ENCODE measurements at regions not wholly inside any gene's neighbourhood (a gene's known extent, or its start where the extent isn't known, plus 50 kb on each side); places are given as distances from the start of the nearest gene placed in this dataset.

DNA sequence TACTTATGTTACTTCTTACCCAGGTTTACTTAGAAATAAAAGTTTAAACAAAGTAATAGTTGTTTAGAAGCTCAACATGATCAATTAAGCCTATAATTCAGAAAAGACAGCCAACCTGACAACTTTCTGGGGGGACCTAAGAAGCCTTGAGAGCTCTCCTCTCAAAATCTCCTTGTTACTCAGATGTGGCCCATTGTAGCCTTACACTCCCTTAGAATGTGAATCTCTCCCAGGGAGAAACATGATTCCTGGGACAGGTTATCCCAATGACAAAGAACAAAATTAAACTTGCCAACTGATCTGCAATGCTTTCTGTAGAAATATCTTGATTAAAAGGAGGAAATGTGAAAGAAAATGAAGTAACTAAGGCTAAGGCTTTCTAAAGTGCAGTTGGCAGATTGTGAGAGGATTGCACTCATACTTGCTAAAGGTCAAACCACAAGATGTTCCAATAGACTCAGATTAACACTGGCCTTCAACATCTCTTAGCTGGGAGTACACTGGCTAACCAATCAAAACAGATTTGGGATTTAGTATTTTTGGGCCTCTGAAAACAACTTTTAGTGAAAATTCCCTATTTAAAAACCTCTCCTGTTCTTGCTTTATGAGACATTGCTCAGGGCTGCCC lies 72.3 kb upstream of the TMX1 start:
- H3K36me3 ChIP-seq (ENCODE audit: control insufficient read depth, insufficient read depth, low read length) = no peaks in the 10 kb centered on the region
- TF ChIP-seq, protein P1, sequence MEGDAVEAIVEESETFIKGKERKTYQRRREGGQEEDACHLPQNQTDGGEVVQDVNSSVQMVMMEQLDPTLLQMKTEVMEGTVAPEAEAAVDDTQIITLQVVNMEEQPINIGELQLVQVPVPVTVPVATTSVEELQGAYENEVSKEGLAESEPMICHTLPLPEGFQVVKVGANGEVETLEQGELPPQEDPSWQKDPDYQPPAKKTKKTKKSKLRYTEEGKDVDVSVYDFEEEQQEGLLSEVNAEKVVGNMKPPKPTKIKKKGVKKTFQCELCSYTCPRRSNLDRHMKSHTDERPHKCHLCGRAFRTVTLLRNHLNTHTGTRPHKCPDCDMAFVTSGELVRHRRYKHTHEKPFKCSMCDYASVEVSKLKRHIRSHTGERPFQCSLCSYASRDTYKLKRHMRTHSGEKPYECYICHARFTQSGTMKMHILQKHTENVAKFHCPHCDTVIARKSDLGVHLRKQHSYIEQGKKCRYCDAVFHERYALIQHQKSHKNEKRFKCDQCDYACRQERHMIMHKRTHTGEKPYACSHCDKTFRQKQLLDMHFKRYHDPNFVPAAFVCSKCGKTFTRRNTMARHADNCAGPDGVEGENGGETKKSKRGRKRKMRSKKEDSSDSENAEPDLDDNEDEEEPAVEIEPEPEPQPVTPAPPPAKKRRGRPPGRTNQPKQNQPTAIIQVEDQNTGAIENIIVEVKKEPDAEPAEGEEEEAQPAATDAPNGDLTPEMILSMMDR (IDR thresholded peaks at IDR 0.05; ENCODE audit: insufficient read depth, low read length, poor library complexity, severe bottlenecking) = no peak
- H3K4me3 ChIP-seq (ENCODE audit: low read depth, low read length) = no peak overlapping the region
- DNase-seq (ENCODE audit: low read depth) = no peak
- no peaks in the 10 kb centered on the region for H3K27me3 ChIP-seq (ENCODE audit: control insufficient read depth, insufficient read depth, low read length)

DNA sequence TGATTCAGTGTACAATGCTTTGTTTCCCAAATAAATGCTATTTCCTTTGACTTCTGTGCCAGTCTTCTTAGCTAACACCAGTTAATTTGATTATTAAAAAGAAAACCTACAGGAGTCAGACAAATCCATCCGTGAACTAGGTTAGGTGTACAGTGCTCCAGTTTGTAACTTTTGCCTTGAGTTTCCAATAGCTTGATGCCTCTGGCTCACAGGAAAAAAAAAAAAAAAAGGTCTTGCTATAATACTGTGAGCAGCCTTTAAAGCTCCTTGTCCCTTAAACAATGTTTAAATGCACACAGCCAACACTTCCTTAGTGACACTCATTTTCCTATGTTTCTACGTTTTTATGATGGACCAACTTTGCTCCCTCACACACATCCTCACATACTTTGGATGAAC lies 71.8 kb upstream of the TMX1 start:
- Histone ChIP-seq H3K4me3 (ENCODE audit: low read depth, low read length) (no peak overlapping the region), H3K27me3 (ENCODE audit: control insufficient read depth, insufficient read depth, low read length) (no peaks in the 10 kb centered on the region), H3K36me3 (ENCODE audit: control insufficient read depth, insufficient read depth, low read length) (no peaks in the 10 kb centered on the region)
- no peak for DNase-seq (ENCODE audit: low read depth)
- TF ChIP-seq, protein P1 (IDR thresholded peaks at IDR 0.05; ENCODE audit: insufficient read depth, low read length, poor library complexity, severe bottlenecking) = no peak

DNA sequence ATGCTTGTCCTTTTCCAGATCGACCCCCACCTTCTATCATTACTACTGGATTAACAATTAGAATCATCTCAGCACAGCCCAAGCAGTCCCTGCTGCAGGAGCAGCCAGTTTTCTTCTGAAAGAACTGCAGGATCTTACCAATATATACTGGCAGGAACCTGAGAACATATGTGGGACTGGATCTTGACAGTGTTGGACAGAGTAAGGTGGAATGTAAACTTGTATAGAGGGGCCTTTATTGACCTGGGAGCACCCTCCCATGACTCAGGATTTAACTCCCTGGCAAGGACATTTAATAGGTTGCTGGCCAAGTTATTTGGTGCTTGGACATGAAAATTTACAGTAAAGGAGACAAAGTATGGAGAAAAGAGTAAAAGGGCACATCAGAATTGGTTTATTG lies 66.2 kb upstream of the TMX1 start:
- Histone ChIP-seq H3K27me3 (ENCODE audit: control insufficient read depth, insufficient read depth, low read length) (no peaks in the 10 kb centered on the region), H3K4me3 (ENCODE audit: low read depth, low read length) (no peak overlapping the region), H3K36me3 (ENCODE audit: control insufficient read depth, insufficient read depth, low read length) (no peaks in the 10 kb centered on the region)
- TF ChIP-seq, protein P1 (IDR thresholded peaks at IDR 0.05; ENCODE audit: insufficient read depth, low read length, poor library complexity, severe bottlenecking) = no peak
- no peak for DNase-seq (ENCODE audit: low read depth)

DNA sequence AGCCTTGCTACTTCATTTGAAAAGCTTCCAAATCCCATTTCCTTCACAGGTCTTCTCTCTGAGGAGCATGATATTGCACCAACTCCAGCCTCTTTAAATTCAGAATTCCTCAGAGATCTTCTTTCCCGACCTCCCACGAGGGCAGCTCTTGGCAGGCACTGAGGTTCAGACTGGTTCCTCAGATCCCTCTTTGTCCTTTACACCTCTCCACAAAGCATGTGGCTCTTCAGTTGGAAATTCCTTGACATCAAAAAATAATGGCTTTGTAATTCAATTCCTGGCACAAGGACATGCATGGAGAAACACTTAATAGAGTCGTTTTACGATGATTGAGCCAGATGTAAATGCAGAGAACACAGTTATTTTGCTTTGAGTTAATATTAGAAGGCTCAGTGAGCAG lies 63.2 kb upstream of the TMX1 start:
- Histone ChIP-seq H3K36me3 (ENCODE audit: control insufficient read depth, insufficient read depth, low read length) (no peaks in the 10 kb centered on the region), H3K4me3 (ENCODE audit: low read depth, low read length) (no peak overlapping the region), H3K27me3 (ENCODE audit: control insufficient read depth, insufficient read depth, low read length) (no peaks in the 10 kb centered on the region)
- no peak for DNase-seq (ENCODE audit: low read depth)
- TF ChIP-seq, protein P1 (IDR thresholded peaks at IDR 0.05; ENCODE audit: insufficient read depth, low read length, poor library complexity, severe bottlenecking) = no peak

DNA sequence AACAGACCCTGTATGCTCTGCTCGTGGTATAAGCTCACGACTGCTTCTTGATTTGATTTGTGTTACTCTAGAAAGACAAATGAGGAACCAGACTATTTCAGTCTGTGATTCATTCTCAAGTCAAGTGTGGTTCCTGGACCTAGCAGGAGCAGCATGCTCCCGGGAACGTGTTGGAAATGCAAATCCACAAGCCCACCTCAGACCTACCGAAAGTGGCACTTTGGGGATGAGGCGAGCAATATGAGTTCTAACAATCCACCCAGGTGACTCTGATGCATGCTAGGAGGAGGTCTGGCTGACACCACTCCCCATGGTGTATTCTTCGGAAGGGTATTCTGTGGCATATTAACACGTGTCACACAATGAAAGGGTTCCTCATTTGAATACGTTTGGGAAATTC lies 59.5 kb upstream of the TMX1 start:
- Histone ChIP-seq H3K36me3 (ENCODE audit: control insufficient read depth, insufficient read depth, low read length) (no peaks in the 10 kb centered on the region), H3K4me3 (ENCODE audit: low read depth, low read length) (no peak overlapping the region), H3K27me3 (ENCODE audit: control insufficient read depth, insufficient read depth, low read length) (no peaks in the 10 kb centered on the region)
- no peak for DNase-seq (ENCODE audit: low read depth)
- TF ChIP-seq, protein P1 (IDR thresholded peaks at IDR 0.05; ENCODE audit: insufficient read depth, low read length, poor library complexity, severe bottlenecking) = no peak

DNA sequence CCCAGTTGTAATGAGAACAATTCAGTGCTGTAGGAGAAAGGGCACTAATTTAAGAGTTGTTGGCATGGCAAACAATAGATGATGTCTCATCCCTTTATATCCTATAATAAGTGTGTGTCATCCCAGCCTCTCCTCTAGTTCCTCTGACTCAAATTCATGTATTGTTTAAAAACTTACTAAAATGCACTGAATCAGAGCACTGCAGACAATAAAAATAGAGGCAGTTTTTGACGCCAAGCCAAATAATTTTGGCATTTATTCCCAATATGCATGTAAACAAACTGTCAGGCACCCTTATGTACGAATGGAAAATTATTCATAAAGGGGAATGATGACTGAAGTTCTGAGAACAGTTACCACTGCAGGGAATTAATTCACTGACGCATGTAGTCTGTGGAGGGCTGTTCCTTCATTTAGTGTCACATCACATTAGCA lies 57.9 kb upstream of the TMX1 start:
- H3K27me3 ChIP-seq (ENCODE audit: control insufficient read depth, insufficient read depth, low read length) = no peaks in the 10 kb centered on the region
- TF ChIP-seq, protein P1 (IDR thresholded peaks at IDR 0.05; ENCODE audit: insufficient read depth, low read length, poor library complexity, severe bottlenecking) = no peak
- no peak overlapping the region for H3K4me3 ChIP-seq (ENCODE audit: low read depth, low read length)
- no peaks in the 10 kb centered on the region for H3K36me3 ChIP-seq (ENCODE audit: control insufficient read depth, insufficient read depth, low read length)
- no peak for DNase-seq (ENCODE audit: low read depth)

Measured in kidney epithelial cell (primary cell).